22Rv1 (cell line): ENCODE measurements at regions not wholly inside any gene's neighbourhood (a gene's known extent, or its start where the extent isn't known, plus 50 kb on each side); places are given as distances from the start of the nearest gene placed in this dataset.

ENCODE experiments used
- H3K27ac ChIP-seq: fragments of 450-650 bp; 2 replicates; pipeline ENCODE4 v1.5.1; 2017
- CTCF ChIP-seq: fragments of 450-650 bp; IDR thresholded peaks from 2 replicates; pipeline ENCODE4 v1.5.1; 2017; ENCODE audit warnings: mild to moderate bottlenecking
- ZFX ChIP-seq: fragments of 450-650 bp; IDR thresholded peaks from 2 replicates; pipeline ENCODE4 v1.6.1; 2017; ENCODE audit warnings: antibody characterized with exemption, borderline replicate concordance

- TF ChIP-seq ZFX: no peak
- no peak for TF ChIP-seq CTCF
- H3K27ac ChIP-seq: no peak overlapping the region
These were observed 350.5 kb upstream of the TBL1XR1 start for GRCh38 chr3:177547711-177548350.

- TF ChIP-seq CTCF: no peak
- TF ChIP-seq ZFX: no peak
These were observed 353.4 kb upstream of the TBL1XR1 start for GRCh38 chr3:177550667-177551066.

GRCh38 chr3:177551431-177551836 lies 354.2 kb upstream of the TBL1XR1 start:
- TF ChIP-seq ZFX: no peak
- no peak for TF ChIP-seq CTCF
- H3K27ac ChIP-seq: no peak overlapping the region

More at GRCh38 chr3:177550667-177551066, 353.4 kb upstream of the TBL1XR1 start:
- no peak overlapping the region for H3K27ac ChIP-seq

GRCh38 chr3:177552051-177552450 lies 354.8 kb upstream of the TBL1XR1 start:
- TF ChIP-seq ZFX (no peak), CTCF (no peak)
- no peak overlapping the region for H3K27ac ChIP-seq

DNA sequence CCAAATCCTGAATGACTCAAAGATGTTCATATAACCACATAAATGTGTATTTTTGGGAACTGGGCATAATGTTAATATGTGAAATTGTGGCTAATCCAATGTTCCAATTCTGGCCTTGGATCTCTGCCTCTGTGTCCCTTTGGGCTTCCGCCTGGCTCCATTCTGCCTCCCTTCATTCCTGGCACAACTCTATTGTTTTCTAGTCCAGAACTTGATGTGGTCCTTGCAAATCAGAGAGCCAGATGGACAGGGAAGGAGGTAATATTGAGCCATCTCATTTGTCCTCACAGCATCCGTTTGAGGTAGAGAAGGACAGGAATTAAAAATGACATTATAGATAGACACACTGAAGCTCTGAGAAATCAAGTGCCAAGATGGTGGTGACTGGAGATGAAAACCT lies 355.7 kb upstream of the TBL1XR1 start:
- TF ChIP-seq CTCF (no peak), ZFX (no peak)
- no peak overlapping the region for H3K27ac ChIP-seq

GRCh38 chr3:177553579-177553978 lies 356.3 kb upstream of the TBL1XR1 start:
- H3K27ac ChIP-seq: no peak overlapping the region
- TF ChIP-seq ZFX (no peak), CTCF (no peak)

DNA sequence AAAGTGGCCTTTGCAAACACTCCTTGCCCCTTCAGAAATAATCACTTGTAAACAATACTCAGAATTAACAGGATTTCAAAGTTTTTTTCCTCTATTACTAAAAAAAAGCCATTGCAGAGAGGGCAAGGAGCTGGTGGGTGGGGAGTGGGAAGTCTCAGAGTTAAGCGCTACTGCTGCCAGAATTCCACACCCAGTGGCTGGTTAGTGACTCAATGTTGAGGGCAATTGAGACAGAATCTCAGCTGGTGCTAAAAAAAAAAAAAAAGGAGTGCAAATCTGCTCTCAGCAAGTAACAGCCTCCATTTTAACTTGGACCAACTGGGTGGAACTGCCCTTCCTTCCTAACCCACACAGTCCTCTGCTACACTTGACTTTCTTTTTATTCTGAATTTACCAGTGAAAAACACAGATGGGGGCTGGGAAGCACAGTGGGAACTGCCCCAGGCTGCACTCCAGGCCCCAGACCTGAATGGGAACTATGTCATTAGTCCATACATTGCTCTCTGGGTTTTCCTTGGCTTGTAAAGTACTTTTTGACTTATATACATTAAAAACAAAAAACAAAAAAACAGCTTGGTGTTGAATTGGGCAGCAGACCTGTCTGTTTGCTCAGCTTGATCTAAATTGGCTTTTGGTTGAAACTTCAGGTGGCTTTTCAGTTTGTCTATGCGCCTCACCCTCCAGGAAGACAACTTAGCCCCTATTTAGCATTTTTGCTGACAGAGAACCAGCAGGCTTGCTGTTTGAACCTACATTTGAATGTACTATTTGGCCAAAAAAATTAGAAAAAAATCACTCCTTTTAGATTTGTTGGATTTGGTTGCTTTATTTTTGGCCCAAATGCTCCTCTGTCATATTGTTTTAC lies 357.8 kb upstream of the TBL1XR1 start:
- TF ChIP-seq ZFX (no peak), CTCF (no peak)
- H3K27ac ChIP-seq: no peak overlapping the region
